Trophoblast cell (in vitro differentiated cells and primary cell): ENCODE measurements at regions not wholly inside any gene's neighbourhood (a gene's known extent, or its start where the extent isn't known, plus 50 kb on each side); places are given as distances from the start of the nearest gene placed in this dataset.

ENCODE experiments used
- DNase-seq, 2 donors: peaks; one replicate each; pipeline ENCODE4 v3.0.0-alpha.2; 2016
- H2AFZ ChIP-seq: 2 replicates; pipeline ENCODE4 v1.6.1; 2013; ENCODE audit warnings: low read length, moderate library complexity, mild to moderate bottlenecking; ENCODE audit not compliant: insufficient read depth, poor library complexity
- H2AK5ac ChIP-seq: 2 replicates; pipeline ENCODE4 v1.6.1; 2013; ENCODE audit warnings: mild to moderate bottlenecking, low read length
- H2BK120ac ChIP-seq: 2 replicates; pipeline ENCODE4 v1.6.1; 2013; ENCODE audit warnings: low read length, mild to moderate bottlenecking, moderate library complexity; ENCODE audit not compliant: insufficient read depth, poor library complexity
- H2BK12ac ChIP-seq: 2 replicates; pipeline ENCODE4 v1.6.1; 2013; ENCODE audit warnings: mild to moderate bottlenecking, low read length, moderate library complexity
- H2BK5ac ChIP-seq: 2 replicates; pipeline ENCODE4 v1.6.1; 2013; ENCODE audit warnings: low read length, low read depth, moderate library complexity, mild to moderate bottlenecking; ENCODE audit not compliant: poor library complexity
- H3K14ac ChIP-seq: 2 replicates; pipeline ENCODE4 v1.6.1; 2013; ENCODE audit warnings: mild to moderate bottlenecking, low read length
- H3K18ac ChIP-seq: 2 replicates; pipeline ENCODE4 v1.6.1; 2013; ENCODE audit warnings: mild to moderate bottlenecking, low read length
- H3K23ac ChIP-seq: 2 replicates; pipeline ENCODE4 v1.6.1; 2013; ENCODE audit warnings: low read length
- H3K27ac ChIP-seq: 2 replicates; pipeline ENCODE4 v1.5.1; 2013; ENCODE audit warnings: low read depth, mild to moderate bottlenecking, inconsistent platforms, low read length, moderate library complexity
- H3K27me3 ChIP-seq: 2 replicates; pipeline ENCODE4 v1.6.1; 2013; ENCODE audit warnings: inconsistent platforms, mild to moderate bottlenecking, low read length, moderate library complexity; ENCODE audit not compliant: insufficient read depth
- H3K36me3 ChIP-seq, 2 experiments: 1 replicate in 1 of 2; 2 replicates in 1 of 2; pipeline ENCODE4 v1.6.1; 2013; ENCODE audit warnings: low read length in 2 of 2, mild to moderate bottlenecking in 2 of 2, moderate library complexity in 1 of 2; ENCODE audit not compliant: insufficient read depth in 2 of 2, control insufficient read depth in 1 of 2
- H3K4ac ChIP-seq: 2 replicates; pipeline ENCODE4 v1.6.1; 2013; ENCODE audit warnings: low read depth, mild to moderate bottlenecking, low read length, moderate library complexity
- H3K4me1 ChIP-seq, 2 experiments: 1 replicate in 1 of 2; 2 replicates in 1 of 2; pipeline ENCODE4 v1.6.1; 2013; ENCODE audit warnings: low read length in 2 of 2, mild to moderate bottlenecking in 2 of 2, moderate library complexity in 1 of 2; ENCODE audit not compliant: insufficient read depth in 2 of 2, control insufficient read depth in 1 of 2
- H3K4me2 ChIP-seq: 2 replicates; pipeline ENCODE4 v1.6.1; 2013; ENCODE audit warnings: inconsistent platforms, mild to moderate bottlenecking, low read length, moderate library complexity
- H3K4me3 ChIP-seq: 2 replicates; pipeline ENCODE4 v1.5.1; 2013; ENCODE audit warnings: mild to moderate bottlenecking, low read depth, low read length, inconsistent platforms
- H3K79me1 ChIP-seq: one replicate; pipeline ENCODE4 v1.6.1; 2013; ENCODE audit warnings: low read length
- H3K79me2 ChIP-seq: 2 replicates; pipeline ENCODE4 v1.6.1; 2013; ENCODE audit warnings: low read length, mild to moderate bottlenecking; ENCODE audit not compliant: control insufficient read depth, insufficient read depth, poor library complexity
- H3K9ac ChIP-seq: 2 replicates; pipeline ENCODE4 v1.6.1; 2013; ENCODE audit warnings: mild to moderate bottlenecking, low read length
- H3K9me3 ChIP-seq: 2 replicates; pipeline ENCODE4 v1.6.1; 2013; ENCODE audit warnings: low read depth, mild to moderate bottlenecking, control low read depth, inconsistent platforms, low read length; ENCODE audit not compliant: insufficient read depth
- H4K12ac ChIP-seq: 2 replicates; pipeline ENCODE4 v1.6.1; 2013; ENCODE audit warnings: low read depth, mild to moderate bottlenecking, low read length, moderate library complexity
- H4K8ac ChIP-seq: 2 replicates; pipeline ENCODE4 v1.6.1; 2013; ENCODE audit warnings: low read depth, mild to moderate bottlenecking, low read length, moderate library complexity
- H4K91ac ChIP-seq: one replicate; pipeline ENCODE4 v1.6.1; 2013; ENCODE audit warnings: low read depth, mild to moderate bottlenecking, low read length, moderate library complexity
- WGBS: extraction: QIAGEN DNeasy Blood & Tissue Kit; methylation state at CpG from one replicate; pipeline ENCODE4 v1.1.7; 2013; ENCODE audit warnings: missing lambda C conversion rate; ENCODE audit not compliant: insufficient read length, insufficient coverage; ENCODE audit errors: extremely low coverage; 5-methylcytosine and 5-hydroxymethylcytosine counted together

DNA sequence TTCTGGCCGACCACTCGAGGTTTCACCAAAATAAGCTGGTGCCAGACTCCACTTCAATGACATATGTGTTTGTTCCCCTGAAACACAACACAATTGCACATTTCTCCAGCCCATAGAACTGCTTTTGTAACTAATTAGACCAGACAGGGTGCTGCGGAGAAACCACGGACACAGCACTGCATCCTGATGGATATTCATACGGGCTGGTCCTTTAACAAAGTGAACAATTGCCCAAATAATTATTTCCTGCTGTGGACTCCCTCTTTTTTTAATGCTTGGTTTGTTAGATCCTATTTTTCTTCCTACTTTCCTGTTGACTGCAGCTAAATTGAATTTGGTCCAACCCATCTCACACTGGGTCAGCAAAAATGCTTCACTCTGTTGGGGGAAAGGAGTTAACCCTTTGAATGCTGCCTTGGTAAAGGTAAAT lies 198.6 kb upstream of the BMPER start:
- Histone ChIP-seq H4K12ac (no peak overlapping the region), H3K36me3 (no peaks in the 10 kb centered on the region), H3K23ac (no peak overlapping the region), H2BK5ac (no peak overlapping the region), H2BK120ac (no peak overlapping the region), H3K79me1 (peaks cover 2% of the 10 kb centered on the region), H3K27ac (no peak overlapping the region), H3K4me1 (peaks cover 6 to 11% of the 10 kb centered on the region in 2 experiments), H3K9me3 (no peaks in the 10 kb centered on the region), H3K18ac (no peak overlapping the region), H3K9ac (no peak overlapping the region), H2BK12ac (no peak overlapping the region), H4K91ac (no peak overlapping the region), H2AK5ac (no peak overlapping the region), H3K4me2 (no peak overlapping the region), H3K14ac (no peak overlapping the region), H3K4me3 (no peak overlapping the region), H4K8ac (no peak overlapping the region), H3K79me2 (no peaks in the 10 kb centered on the region), H3K27me3 (no peaks in the 10 kb centered on the region), H3K4ac (no peak overlapping the region), H2AFZ (no peak overlapping the region)
- no peak for DNase-seq
- no CpG with 5 or more reads among the region's 5 CpGs for WGBS

DNA sequence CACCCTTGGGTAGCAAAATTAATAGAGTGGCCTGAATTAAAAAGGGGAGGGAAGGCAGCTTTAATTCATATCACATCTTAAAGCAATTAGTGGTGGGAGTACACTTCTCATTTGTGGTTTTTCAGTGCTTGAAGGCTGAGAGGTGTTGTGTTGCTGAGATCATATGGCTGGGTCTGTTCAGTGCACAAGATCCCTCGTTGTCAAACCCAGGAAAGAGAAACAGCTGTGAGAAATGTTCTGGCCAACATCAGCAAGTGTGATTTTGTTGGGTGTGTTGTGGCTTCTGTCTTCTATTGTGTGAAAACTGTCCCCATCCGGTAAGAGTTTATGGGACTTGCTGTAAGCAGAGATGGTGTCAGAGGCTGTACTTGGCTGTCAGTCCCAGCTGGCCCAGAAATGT lies 197.9 kb upstream of the BMPER start:
- peaks cover 2% of the 10 kb centered on the region for H3K79me1 ChIP-seq
- WGBS, result no CpG with 5 or more reads among the region's 2 CpGs

DNA sequence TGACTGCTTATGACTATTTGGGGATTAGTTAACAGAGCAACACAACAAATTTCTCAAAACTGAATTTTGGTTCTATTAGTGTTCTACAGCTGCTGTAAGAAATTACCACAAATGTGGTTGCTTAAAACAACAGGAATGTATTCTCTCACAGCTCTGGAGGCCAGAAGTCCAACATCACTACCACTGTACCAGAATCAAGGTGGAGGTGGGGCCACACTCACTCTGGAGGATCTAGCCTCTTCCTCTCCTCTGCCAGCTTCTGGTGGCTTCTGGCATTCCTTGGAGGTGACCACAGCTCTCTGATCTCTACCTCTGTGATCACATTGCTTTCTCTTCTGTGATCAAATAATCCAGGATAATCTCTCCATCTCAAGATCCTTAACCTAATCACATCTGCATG lies 194.7 kb upstream of the BMPER start:
- no peak overlapping the region for H2BK120ac ChIP-seq
- no peak overlapping the region for H3K4me3 ChIP-seq
- H3K79me2 ChIP-seq, result no peaks in the 10 kb centered on the region
- no peak overlapping the region for H3K27ac ChIP-seq
- H3K4me2 ChIP-seq, result no peak overlapping the region
- no peak overlapping the region for H2AFZ ChIP-seq
- H2BK5ac ChIP-seq, result no peak overlapping the region
- H3K18ac ChIP-seq, result no peak overlapping the region
- H3K27me3 ChIP-seq, result no peaks in the 10 kb centered on the region
- peaks cover 2% of the 10 kb centered on the region for H3K79me1 ChIP-seq
- no peak overlapping the region for H2BK12ac ChIP-seq
- no peak for DNase-seq
- no peak overlapping the region for H3K14ac ChIP-seq
- H3K4ac ChIP-seq, result no peak overlapping the region
- no peak overlapping the region for H4K12ac ChIP-seq
- no peak overlapping the region for H4K91ac ChIP-seq
- H4K8ac ChIP-seq, result no peak overlapping the region
- no peak overlapping the region for H2AK5ac ChIP-seq
- H3K36me3 ChIP-seq, result no peaks in the 10 kb centered on the region
- no peaks in the 10 kb centered on the region for H3K9me3 ChIP-seq
- H3K23ac ChIP-seq, result no peak overlapping the region
- H3K4me1 ChIP-seq, result peaks cover 6 to 9% of the 10 kb centered on the region in 2 experiments
- no peak overlapping the region for H3K9ac ChIP-seq

More for the DNA sequence above, 197.9 kb upstream of the BMPER start:
- no peak overlapping the region for H3K23ac ChIP-seq
- peaks cover 6 to 11% of the 10 kb centered on the region in 2 experiments for H3K4me1 ChIP-seq
- no peak overlapping the region for H3K4ac ChIP-seq
- no peak overlapping the region for H2BK5ac ChIP-seq
- H3K9ac ChIP-seq, result no peak overlapping the region
- H3K27ac ChIP-seq, result no peak overlapping the region
- no peak overlapping the region for H4K12ac ChIP-seq
- no peaks in the 10 kb centered on the region for H3K9me3 ChIP-seq
- H3K27me3 ChIP-seq, result no peaks in the 10 kb centered on the region
- no peaks in the 10 kb centered on the region for H3K79me2 ChIP-seq
- no peaks in the 10 kb centered on the region for H3K36me3 ChIP-seq
- H4K8ac ChIP-seq, result no peak overlapping the region
- H2BK12ac ChIP-seq, result no peak overlapping the region
- H2BK120ac ChIP-seq, result no peak overlapping the region
- no peak overlapping the region for H2AFZ ChIP-seq
- H3K18ac ChIP-seq, result no peak overlapping the region
- H4K91ac ChIP-seq, result no peak overlapping the region
- no peak overlapping the region for H2AK5ac ChIP-seq
- no peak overlapping the region for H3K4me3 ChIP-seq
- no peak overlapping the region for H3K4me2 ChIP-seq
- no peak overlapping the region for H3K14ac ChIP-seq
- no peak for DNase-seq

DNA sequence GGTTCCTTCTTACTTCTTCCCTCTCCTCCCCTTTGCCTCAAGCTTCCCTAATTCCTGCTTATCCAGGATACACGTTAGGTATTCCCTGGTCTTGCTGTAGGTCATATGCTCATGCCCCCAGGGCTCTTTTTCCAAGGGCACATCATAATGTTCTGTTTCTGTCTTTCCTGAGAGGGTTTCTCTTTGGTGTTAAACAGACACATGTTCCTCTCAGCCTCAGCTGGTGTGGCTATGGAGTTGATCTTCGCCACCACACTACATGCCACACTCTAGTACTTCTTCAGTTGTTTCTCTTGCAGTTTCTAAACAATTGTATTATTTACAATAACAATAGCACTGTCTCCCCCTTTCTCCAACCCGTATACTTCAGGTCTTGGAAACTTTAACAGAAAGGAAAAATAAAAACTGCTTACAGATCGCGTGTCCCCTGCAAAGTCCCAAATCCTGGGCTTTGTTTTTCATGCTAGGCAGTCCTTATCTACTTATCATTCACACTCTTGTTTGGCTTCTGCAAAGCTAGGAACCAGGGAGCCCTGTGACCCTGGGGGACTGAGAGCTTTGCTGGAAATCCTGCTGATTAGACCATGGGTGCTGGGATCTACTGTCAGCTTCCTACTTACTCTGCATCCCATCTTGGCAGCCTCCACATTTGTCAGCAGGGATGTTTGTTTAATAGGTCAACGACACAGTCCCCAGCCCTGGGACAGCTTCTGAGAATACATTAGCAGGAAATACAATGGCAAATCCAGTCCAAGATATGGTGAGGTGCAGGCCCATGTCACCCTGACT lies 193.9 kb upstream of the BMPER start:
- H2BK12ac ChIP-seq, result no peak overlapping the region
- H4K12ac ChIP-seq, result no peak overlapping the region
- H4K91ac ChIP-seq, result no peak overlapping the region

More for the DNA sequence above, 193.9 kb upstream of the BMPER start:
- Histone ChIP-seq H3K79me2 (no peaks in the 10 kb centered on the region), H3K4ac (no peak overlapping the region), H4K8ac (no peak overlapping the region), H2BK120ac (no peak overlapping the region), H3K23ac (no peak overlapping the region), H3K27me3 (no peaks in the 10 kb centered on the region), H3K36me3 (no peaks in the 10 kb centered on the region), H2AFZ (no peak overlapping the region), H3K4me1 (peaks cover 6 to 9% of the 10 kb centered on the region in 2 experiments), H3K4me2 (no peak overlapping the region), H3K4me3 (no peak overlapping the region), H3K9me3 (no peaks in the 10 kb centered on the region), H3K14ac (no peak overlapping the region), H3K18ac (no peak overlapping the region), H2AK5ac (no peak overlapping the region), H3K9ac (no peak overlapping the region), H3K27ac (no peak overlapping the region), H2BK5ac (no peak overlapping the region), H3K79me1 (peaks cover 2% of the 10 kb centered on the region)
- WGBS, result no CpG with 5 or more reads among the region's 6 CpGs
- peak in 1 of 2 donors; percentile 6 for DNase-seq
